Panc1 (cell line): ENCODE measurements at regions not wholly inside any gene's neighbourhood (a gene's known extent, or its start where the extent isn't known, plus 50 kb on each side); places are given as distances from the start of the nearest gene placed in this dataset.

Experiments
- ATAC-seq: fragments of 200-7000 bp; cut with Tn5 transposase; 2 replicates; pipeline ENCODE4 v1.9.1; 2020; ENCODE audit warnings: mild to moderate bottlenecking, moderate library complexity
- BruUV-seq: library from RNA; stranded (reverse); fragments of 400-500 nt; replicated peaks from 2 replicates; lab custom pipeline; 2021; lab: Mats Ljungman, UMichigan
- CTCF ChIA-PET: fragments of 300-600 bp; sonication (Branson Sonifier 250); formaldehyde crosslinking; loops from one replicate; lab custom pipeline; 2022; ENCODE audit warnings: antibody characterized with exemption; lab: Charles Lee
- POLR2A ChIA-PET: fragments of 300-600 bp; sonication (Branson Sonifier 250); formaldehyde crosslinking; loops from one replicate; lab custom pipeline; 2022; ENCODE audit warnings: antibody characterized with exemption; lab: Charles Lee
- DNase-seq: peaks from one replicate; pipeline ENCODE4 v3.0.0-alpha.2; 2010; ENCODE audit warnings: low read depth, low spot score
- H3K27ac ChIP-seq: 2 replicates; pipeline ENCODE4 v1.5.1; 2011; ENCODE audit warnings: mild to moderate bottlenecking, low read length, inconsistent platforms
- H3K27me3 ChIP-seq: fragments of 200-500 bp; sonication (Bioruptor generic); 2 replicates; pipeline ENCODE4 v1.6.0; 2014; ENCODE audit warnings: low read length, inconsistent platforms; ENCODE audit not compliant: control insufficient read depth, insufficient read depth
- H3K36me3 ChIP-seq: fragments of 200-500 bp; sonication (Bioruptor generic); 2 replicates; pipeline ENCODE4 v1.5.1; 2014; ENCODE audit warnings: inconsistent platforms, mild to moderate bottlenecking, low read length, moderate library complexity; ENCODE audit not compliant: control insufficient read depth, insufficient read depth
- H3K4me1 ChIP-seq: 2 replicates; pipeline ENCODE4 v1.5.1; 2011; ENCODE audit warnings: inconsistent platforms, mild to moderate bottlenecking, low read length, moderate library complexity; ENCODE audit not compliant: control insufficient read depth, insufficient read depth
- H3K4me3 ChIP-seq, 2 experiments: 2 replicates each; pipeline ENCODE4 v1.5.1; 2011 to 2012; ENCODE audit warnings: low read depth in 2 of 2, low read length in 2 of 2, mild to moderate bottlenecking in 2 of 2, inconsistent platforms in 1 of 2, moderate library complexity in 1 of 2
- H3K9me3 ChIP-seq: fragments of 200-500 bp; sonication (Bioruptor generic); 2 replicates; pipeline ENCODE4 v1.5.1; 2014; ENCODE audit warnings: low read depth, mild to moderate bottlenecking, inconsistent platforms, low read length, moderate library complexity; ENCODE audit not compliant: control insufficient read depth, insufficient read depth
- CTCF ChIP-seq: fragments of 450-650 bp; IDR thresholded peaks from 2 replicates; pipeline ENCODE4 v1.5.1; 2017; ENCODE audit warnings: mild to moderate bottlenecking
- POLR2AphosphoS5 ChIP-seq: IDR thresholded peaks from 2 replicates; pipeline ENCODE4 v1.6.1; 2012; ENCODE audit warnings: mild to moderate bottlenecking, low read depth, low read length, moderate library complexity
- REST ChIP-seq, 2 experiments: IDR thresholded peaks; 2 replicates each; pipeline ENCODE4 v1.6.1; 2011 to 2012; ENCODE audit warnings: low read depth in 2 of 2, control low read depth in 1 of 2, low read length in 1 of 2, mild to moderate bottlenecking in 1 of 2, moderate library complexity in 1 of 2; ENCODE audit not compliant: insufficient read depth in 1 of 2
- SIN3A ChIP-seq: IDR thresholded peaks from 2 replicates; pipeline ENCODE4 v1.6.1; 2012; ENCODE audit warnings: low read depth, mild to moderate bottlenecking, low read length, moderate library complexity, borderline replicate concordance; ENCODE audit not compliant: insufficient read depth
- TCF7L2 ChIP-seq: IDR thresholded peaks from 2 replicates; pipeline ENCODE4 v1.6.1; 2011; ENCODE audit warnings: mild to moderate bottlenecking, low read depth, low read length, inconsistent platforms
- in situ Hi-C: cut with HindIII; loops from 2 replicates; pipeline ENCODE4 v1.10.0; 2016; ENCODE audit warnings: low sequenced_read_pairs, low pct_unique_long_range_greater_than_20kb
- intact Hi-C: fragments of 100-400 bp; cut with micrococcal nuclease; formaldehyde crosslinking; loops from one replicate; pipeline ENCODE4 v1.10.0; 2022; ENCODE audit not compliant: unreplicated experiment

- POLR2A ChIA-PET, result no interaction called here
- Histone ChIP-seq H3K36me3 (no peaks in the 10 kb centered on the region), H3K27me3 (no peaks in the 10 kb centered on the region), H3K27ac (no peak overlapping the region), H3K4me3 (no peak overlapping the region), H3K9me3 (no peaks in the 10 kb centered on the region), H3K4me1 (no peaks in the 10 kb centered on the region)
- ATAC-seq (no peak), DNase-seq (no peak)
- intact Hi-C loops (no loop called here), in situ Hi-C loops (no loop called here)
- CTCF ChIA-PET, result no interaction called here
- TF ChIP-seq CTCF (no peak), SIN3A (no peak), REST (IDR thresholded peaks at IDR 0.05; ENCODE audit: insufficient read depth in 1 of 2, low read depth in 2 of 2, low read length in 1 of 2) (no peak), POLR2AphosphoS5 (no peak), TCF7L2 (no peak)
- BruUV-seq, result TSS peak; percentile 45
These were observed 54.8 kb upstream of the VGLL4 start for GRCh38 chr3:11698326-11699082.

- no TSS peak for BruUV-seq
- intact Hi-C loops, result no loop called here
- Histone ChIP-seq H3K36me3 (no peaks in the 10 kb centered on the region), H3K9me3 (no peaks in the 10 kb centered on the region), H3K27ac (no peak overlapping the region), H3K4me1 (no peaks in the 10 kb centered on the region), H3K4me3 (no peak overlapping the region), H3K27me3 (no peaks in the 10 kb centered on the region)
- TF ChIP-seq REST (IDR thresholded peaks at IDR 0.05; ENCODE audit: insufficient read depth in 1 of 2, low read depth in 2 of 2, low read length in 1 of 2) (no peak), TCF7L2 (no peak), SIN3A (no peak), CTCF (no peak), POLR2AphosphoS5 (no peak)
- ATAC-seq (no peak), DNase-seq (no peak)
- in situ Hi-C loops, result no loop called here
- POLR2A ChIA-PET, result no interaction called here
- CTCF ChIA-PET, result no interaction called here
These were observed 54.0 kb upstream of the VGLL4 start for GRCh38 chr3:11697701-11698100.
